ENCODE measurements at regions not wholly inside any gene's neighbourhood (a gene's known extent, or its start where the extent isn't known, plus 50 kb on each side); places are given as distances from the start of the nearest gene placed in this dataset.

DNA sequence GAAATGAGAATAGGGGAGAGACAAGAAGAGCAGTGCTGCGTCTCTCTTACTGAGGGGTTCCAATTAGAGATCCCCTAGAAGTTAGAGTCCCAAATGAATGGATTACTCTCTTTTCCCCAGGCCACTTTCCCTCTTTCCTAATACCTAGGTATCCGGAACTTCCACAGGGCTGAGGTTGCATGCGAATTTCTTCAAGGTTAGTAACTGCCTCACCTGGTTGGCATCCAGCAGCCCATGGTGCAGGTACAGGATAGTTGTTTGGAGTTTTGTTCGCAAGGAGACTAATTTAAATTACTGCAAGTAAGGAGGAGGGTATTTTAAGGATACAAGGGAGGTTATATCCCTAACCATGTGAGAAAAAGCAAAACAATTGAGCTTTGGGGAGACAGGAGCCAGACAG, 52.4 kb upstream of the JAK2 start:
- TF ChIP-seq, protein P1, sequence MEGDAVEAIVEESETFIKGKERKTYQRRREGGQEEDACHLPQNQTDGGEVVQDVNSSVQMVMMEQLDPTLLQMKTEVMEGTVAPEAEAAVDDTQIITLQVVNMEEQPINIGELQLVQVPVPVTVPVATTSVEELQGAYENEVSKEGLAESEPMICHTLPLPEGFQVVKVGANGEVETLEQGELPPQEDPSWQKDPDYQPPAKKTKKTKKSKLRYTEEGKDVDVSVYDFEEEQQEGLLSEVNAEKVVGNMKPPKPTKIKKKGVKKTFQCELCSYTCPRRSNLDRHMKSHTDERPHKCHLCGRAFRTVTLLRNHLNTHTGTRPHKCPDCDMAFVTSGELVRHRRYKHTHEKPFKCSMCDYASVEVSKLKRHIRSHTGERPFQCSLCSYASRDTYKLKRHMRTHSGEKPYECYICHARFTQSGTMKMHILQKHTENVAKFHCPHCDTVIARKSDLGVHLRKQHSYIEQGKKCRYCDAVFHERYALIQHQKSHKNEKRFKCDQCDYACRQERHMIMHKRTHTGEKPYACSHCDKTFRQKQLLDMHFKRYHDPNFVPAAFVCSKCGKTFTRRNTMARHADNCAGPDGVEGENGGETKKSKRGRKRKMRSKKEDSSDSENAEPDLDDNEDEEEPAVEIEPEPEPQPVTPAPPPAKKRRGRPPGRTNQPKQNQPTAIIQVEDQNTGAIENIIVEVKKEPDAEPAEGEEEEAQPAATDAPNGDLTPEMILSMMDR (IDR thresholded peaks at IDR 0.05) = no peak
- no peak for TF ChIP-seq POLR2A (IDR thresholded peaks at IDR 0.05)
- TF ChIP-seq EP300 (IDR thresholded peaks at IDR 0.05) = no peak
